CD4-positive, alpha-beta T cell treated with Interleukin-10 for 1 hour (primary cell): ENCODE measurements at regions not wholly inside any gene's neighbourhood (a gene's known extent, or its start where the extent isn't known, plus 50 kb on each side); places are given as distances from the start of the nearest gene placed in this dataset.

Experiments used
- DNase-seq: peaks from one replicate; pipeline ENCODE4 v3.0.0-alpha.2; 2020

GRCh38 chr2:30371772-30372373 lies 75.2 kb upstream of the LCLAT1 start:
- DNase-seq: no peak

GRCh38 chr2:30372826-30373225 lies 74.2 kb upstream of the LCLAT1 start:
- no peak for DNase-seq

- DNase-seq: no peak
Measured at GRCh38 chr2:30373881-30374302, 73.2 kb upstream of the LCLAT1 start.

- DNase-seq: no peak
Measured at GRCh38 chr2:30374380-30374779, 72.7 kb upstream of the LCLAT1 start.

- no peak for DNase-seq
Measured at GRCh38 chr2:30375915-30376314, 71.1 kb upstream of the LCLAT1 start.

GRCh38 chr2:30379481-30379880 lies 67.6 kb upstream of the LCLAT1 start:
- DNase-seq: no peak

GRCh38 chr2:30380824-30381223 lies 66.2 kb upstream of the LCLAT1 start:
- DNase-seq: no peak

GRCh38 chr2:30382162-30382783 lies 64.8 kb upstream of the LCLAT1 start:
- no peak for DNase-seq

- no peak for DNase-seq
Measured at GRCh38 chr2:30382995-30383394, 64.1 kb upstream of the LCLAT1 start.

- DNase-seq: no peak
Measured at GRCh38 chr2:30385327-30385726, 61.7 kb upstream of the LCLAT1 start.

GRCh38 chr2:30392097-30392496 lies 54.9 kb upstream of the LCLAT1 start:
- DNase-seq: no peak

- DNase-seq: no peak
Measured at GRCh38 chr2:30393510-30393909, 53.5 kb upstream of the LCLAT1 start.

- DNase-seq: no peak
Measured at GRCh38 chr2:30394096-30394495, 53.0 kb upstream of the LCLAT1 start.

- no peak for DNase-seq
Measured at GRCh38 chr2:30396436-30397232, 50.4 kb upstream of the LCLAT1 start.
